ENCODE measurements at regions not wholly inside any gene's neighbourhood (a gene's known extent, or its start where the extent isn't known, plus 50 kb on each side); places are given as distances from the start of the nearest gene placed in this dataset.
"Not testable (repeated sequence)": the region's sequence is repeated elsewhere in the genome, so short reads cannot be mapped to it uniquely, and the experiment has no call there.

DNA sequence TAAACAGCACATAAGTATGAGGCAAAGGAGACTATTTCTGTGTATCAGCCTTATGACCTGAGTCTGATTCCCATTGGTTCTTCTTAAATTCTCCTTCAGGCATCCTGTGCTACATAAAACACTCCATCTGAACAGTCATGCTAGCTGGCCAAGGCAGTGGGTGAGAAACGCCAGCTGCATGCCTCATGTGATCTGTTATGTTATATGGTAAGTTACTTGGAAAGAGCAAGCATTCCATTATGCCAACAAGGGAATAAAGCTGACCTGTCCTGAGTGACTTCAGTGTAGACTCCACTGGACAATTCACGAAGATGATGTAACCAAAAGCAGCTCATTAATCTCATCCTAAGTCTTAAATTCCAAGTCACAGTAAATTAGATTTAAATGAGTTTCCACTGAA lies 216.5 kb upstream of the FN1 start:
- DNase-seq: no peak

DNA sequence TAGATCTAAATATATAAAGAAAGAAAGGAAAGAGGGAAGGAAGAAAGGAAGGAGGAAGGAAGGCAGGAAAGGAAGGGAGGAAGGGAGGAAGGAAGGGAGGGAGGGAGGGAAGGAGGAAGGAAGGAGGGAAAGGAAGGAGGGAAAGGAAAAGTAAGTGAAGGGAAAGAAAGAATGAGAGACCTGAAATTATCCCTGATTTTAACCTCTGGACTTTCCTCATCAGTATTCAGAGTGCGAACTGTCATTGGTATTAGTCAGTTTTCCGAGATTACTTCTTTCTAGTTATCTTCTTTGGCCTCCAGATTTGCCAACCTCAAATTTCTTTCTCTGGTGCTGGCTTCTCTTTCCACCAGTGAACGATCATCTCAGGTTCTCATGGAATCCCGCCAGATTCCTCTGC lies 215.5 kb upstream of the FN1 start:
- no peak for DNase-seq

DNA sequence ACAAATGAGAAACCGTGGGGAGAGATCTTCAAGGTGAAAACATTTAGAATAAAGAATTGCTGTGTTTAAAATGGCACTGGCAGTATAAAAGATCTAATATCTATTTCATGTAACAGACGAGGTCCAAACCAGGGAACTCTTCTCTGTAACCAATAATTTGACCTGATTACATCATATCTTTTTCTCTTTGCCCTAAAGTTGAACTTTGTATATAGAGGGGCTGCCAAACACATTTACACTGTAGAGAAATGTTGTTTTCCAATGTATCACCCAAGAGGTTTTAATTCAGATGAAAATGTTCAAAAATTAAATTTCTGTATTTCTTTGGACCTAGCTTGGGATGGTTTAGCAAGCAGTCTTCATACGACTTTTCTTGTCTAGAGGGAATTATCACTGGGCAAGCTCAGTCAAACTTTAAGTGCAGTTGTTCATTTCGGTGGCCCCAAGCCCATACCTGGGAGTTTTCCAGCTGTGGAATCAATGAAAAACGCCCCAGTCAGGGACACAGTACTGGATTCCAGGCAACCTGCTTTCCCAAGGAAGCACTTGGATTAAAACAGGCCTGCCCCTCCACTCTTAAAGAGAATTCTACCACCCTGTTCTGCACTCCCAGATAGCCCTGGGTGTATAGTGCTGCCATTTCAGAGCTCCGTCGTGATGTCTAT lies 208.5 kb upstream of the FN1 start:
- no peak for DNase-seq

DNA sequence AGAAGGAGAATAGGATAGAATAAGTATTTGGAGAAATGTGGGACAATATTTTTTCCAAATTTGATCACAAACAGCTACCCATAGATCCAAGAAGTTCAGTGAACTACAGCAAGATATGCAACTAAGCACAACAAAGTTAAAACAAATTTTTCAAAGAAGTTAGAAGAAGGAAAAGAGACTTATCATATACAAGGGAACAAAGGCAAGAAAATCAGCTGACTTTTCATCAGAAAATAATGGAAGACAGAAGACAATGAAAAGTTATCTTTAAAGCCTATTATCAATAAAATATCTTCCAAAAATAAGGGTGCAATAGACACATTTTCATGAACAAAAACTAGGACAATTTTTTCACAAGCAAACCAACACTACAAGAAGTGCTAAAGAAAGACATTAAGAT lies 202.8 kb upstream of the FN1 start:
- DNase-seq: no peak

DNA sequence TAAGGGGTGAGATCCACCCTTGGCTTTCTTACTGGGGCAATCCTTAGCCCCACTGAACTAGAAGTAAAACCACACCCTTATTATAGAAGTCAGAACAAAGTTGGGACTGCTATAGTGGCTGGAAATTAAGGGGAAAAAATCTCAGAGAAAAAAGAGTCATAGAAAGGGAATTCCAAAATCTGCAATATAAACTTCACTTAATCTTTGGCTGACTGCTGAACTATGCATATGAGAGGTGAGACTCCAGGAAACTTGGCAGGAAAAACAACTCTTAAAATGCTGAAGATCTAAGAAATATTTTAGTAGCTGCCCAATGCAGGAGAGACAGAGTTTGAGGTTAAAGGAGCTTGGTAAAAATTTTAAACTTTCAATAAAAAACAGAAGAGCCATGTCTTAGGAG lies 201.8 kb upstream of the FN1 start:
- DNase-seq: no peak

DNA sequence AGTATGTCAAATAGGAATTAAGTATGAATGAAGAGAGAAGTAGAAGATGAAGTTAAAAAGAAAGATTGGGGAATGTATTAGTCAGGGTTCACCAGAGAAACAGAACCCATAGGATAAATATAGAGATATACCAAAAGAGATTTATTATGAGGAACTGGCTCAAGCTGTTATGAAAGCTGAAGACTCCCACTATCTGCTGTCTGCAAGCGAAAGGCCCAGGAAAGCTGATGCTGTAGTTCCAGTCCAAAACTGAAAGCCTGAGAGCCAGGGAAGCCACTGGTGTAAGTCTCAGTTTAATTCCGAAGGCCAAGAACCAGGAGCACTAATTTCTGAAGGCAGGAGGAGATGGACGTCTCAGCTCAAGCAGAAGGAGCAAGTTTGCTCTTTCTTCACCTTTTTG lies 200.9 kb upstream of the FN1 start:
- no peak for DNase-seq

DNA sequence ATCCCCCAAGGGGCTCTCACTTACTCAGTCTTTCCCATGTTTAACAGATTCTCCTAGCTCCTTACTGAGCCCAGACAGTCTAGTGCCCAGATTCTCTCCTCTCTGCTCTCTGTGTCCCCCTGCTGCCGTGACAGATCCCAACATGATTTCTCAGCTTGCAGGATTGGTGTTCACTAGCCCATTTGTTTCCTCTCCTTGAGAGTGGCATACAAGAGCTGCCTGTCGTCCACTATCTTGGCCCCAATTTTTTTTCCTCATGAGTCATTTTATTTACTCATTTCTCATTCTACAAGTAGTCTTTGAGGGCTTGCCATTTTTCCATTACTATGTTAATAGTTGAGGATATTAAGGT lies 199.9 kb upstream of the FN1 start:
- DNase-seq: no peak

DNA sequence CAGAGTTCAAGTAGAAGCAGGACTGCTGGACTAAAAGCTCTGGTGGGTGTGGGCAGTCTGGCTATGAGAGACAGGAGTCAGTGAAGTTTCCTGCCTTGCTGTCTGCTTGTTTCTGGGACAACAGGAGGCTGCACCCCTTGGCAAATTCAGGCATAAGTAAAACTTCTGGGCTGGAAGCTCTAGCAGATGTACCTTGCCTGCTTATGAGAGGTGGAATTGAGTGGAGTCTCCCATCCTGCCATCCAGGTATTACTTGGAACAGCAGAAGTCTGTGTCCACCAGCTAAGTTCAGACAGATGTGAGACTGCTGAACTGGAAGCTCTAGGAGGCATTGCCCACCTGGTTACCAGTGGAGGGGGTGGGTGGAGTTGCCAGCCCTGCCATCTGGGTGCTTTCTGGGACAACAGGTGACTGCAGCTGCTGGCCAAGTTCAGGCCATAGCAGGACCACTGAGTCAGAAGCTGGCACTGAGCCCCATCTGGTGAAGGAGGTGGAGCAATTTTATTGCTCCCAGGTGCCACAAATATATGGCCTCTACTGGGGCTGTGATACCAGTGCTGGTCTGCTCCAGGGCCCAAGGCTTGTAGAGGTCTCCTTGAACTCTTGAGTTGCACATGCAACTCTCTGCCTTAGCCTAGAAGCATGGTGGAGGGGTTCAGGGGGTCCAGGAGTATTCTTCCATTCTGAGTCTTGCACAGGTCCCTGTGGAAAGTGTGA lies 199.4 kb upstream of the FN1 start:
- no peak for DNase-seq

DNA sequence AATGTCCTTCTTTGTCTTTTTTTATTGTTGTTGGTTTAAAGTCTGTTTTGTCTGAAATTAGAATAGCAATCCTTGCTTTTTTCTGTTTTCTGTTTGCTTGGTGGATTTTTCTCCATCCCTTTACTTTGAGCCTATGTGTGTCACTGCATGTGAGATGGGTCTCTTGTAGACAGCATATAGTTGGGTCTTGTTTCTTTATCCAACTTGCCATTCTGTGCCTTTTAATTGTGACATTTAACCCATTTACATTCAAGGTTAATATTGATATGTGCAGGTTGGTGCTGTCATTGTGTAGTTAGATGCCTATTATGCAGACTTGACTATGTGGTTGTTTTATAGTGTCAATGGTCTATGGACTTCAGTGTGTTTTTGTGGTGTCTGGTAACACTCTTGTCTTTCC lies 197.5 kb upstream of the FN1 start:
- no peak for DNase-seq

DNA sequence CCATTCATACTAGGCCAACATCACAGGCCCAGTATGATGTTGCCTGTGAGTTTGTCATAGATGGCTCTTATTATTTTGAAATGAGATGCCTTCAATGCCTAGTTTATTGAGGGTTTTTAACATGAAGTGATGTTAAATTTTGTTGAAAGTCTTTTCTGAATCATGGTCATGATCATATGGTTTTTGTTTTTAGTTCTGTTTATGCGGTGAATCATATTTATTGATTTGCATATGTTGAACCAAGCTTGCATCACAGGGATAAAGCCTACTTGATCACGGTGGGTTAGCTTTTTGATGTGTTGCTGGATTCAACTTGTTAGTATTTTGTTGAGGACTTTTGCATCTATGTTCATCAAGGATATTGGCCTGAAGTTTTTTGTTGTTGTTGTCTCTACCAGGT lies 195.8 kb upstream of the FN1 start:
- no peak for DNase-seq

DNA sequence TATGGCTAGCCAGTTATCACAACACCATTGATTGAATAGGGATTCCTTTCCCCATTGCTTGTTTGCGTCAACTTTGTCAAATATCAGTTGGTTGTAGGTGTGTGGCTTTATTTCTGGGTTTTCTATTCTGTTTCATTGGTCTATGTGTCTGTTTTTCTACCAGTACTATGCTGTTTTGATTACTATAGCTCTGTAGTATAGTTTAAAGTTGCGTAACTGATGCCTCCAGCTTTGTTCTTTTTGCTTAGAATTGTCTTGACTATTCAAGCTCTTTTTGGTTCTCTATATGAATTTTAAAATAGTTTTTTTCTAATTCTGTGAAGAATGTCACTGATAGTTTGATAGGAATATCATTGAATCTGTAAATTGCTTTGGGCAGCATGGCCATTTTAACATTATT lies 194.9 kb upstream of the FN1 start:
- not testable (repeated sequence) for DNase-seq

DNA sequence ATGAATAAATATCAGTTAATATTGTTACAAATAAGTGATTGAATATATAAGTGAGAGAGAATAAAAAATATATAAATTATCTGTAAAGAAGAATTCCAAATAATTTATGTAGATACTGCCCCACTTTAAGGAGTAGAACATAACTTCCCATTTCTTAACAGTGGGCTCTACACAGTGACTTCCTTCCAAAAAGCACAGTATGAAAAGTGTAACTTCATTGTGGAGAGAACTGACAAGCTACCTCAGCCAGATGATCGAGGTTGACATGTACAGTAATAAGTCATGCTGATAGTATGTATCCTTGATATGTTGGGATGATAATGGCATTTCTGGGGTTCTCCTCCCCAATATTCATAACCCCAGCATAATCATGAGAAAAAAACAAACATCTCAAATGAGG lies 191.9 kb upstream of the FN1 start:
- DNase-seq: no peak

DNA sequence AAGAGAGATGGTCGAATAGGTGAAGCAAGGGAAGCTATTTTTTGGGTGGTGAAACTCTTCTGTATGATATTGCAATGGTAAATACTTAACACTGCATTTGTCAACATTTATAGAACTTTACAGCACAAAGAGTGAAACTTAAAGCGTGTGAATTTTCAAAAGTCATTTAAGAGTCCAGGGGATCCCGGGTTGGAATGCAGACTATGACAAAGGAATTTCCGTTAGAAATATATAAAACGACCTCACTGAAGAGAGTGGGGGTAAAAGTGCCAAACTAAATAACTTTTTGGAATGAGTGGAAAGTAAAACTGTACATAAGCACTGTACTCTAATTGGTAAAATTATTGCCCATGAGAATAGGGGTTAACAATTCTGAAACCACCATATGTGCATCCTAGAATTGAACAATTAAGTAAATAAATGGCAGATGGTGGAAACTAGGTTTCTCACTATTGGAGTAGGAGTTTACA lies 191.0 kb upstream of the FN1 start:
- DNase-seq: no peak

DNA sequence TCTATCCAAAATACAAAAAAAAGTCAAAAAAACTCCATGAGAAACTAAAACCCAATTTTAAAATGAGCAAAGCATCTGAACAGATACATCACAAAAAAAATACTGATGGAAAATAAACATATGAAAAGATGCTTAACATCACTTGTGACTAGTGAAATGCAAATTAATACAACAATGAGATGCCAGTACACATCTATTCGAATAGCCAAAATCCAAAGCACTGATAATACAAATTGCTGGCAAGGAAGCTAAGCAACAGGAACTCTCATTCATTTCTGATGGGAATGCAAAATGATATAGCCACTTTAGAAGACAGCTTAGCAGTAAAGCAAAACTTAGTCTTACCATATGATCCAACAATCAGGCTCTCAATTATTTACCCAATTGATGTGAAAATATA lies 190.2 kb upstream of the FN1 start:
- no peak for DNase-seq

DNA sequence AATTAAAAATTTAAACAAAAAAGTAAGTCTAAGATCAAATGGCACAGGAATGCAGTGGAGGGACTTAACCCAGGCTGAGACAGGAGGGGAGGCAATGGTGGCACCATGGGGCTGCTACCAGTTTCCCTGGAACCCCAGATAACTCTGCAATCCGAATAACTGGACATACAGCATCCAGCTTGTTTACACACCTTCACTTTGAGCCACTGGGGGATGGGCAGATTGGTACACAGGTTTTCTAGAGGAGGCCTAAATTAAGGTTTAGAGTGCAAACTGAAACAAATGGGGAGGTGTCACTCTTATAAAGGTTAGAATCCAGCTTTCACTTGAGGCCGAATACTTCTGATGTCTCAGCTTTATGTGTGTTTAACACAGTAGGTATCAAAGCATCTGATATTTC lies 189.3 kb upstream of the FN1 start:
- no peak for DNase-seq

DNA sequence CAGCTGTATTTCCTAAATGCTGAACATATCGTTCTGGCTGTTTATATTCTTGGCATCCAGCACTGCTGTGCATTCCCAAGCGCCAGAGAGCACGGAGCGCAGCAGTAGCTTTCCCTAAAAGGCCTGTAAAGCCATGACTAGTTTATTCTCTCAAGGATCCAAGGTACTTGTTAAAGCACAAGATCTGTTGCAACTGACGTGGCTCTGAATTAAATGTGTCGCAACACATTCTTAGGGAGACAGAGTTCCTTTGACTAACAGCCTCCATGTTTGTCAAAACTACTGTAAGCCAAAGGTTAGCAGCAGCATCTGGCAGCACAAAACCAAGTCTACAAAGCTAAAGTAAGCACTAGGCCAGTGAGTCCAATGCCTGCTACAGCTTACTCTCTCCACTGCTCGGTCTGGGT lies 188.6 kb upstream of the FN1 start:
- no peak for DNase-seq

DNA sequence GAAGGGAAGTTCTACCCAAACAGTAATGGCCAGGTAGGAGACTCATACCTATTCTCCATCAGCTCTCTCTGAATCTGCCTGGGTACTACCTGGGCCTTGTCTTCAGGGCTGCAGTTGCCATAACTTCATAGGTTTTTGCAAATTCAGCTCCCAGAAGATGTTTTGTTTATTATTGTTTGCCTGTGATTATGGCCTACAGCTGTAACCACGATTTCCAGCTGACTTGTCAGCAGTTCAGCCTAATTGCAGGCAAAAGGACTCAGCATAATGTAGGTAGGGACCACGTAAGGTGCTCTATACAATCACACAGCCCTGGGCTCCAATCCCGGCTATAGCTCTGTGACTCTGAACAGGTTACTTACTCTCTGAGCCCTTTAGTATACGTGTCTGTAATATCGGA lies 187.0 kb upstream of the FN1 start:
- no peak for DNase-seq

DNA sequence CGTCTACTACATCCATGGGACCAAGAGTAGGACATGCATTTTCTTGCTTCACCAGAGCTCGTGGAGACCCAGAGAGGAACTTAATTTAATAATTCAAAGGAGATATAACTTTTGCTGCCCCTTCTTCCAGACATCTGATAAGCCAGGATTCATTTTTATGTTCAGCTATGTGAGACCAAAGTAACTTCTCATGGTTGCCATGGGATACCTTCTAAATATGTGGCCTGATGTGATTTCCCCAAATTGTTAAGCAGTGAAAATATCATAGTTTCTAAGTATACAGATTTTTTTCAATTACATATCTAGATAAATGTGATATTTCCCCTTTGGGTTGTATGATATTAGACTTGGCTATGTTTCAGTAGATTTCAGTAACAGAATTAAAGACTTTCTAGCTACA lies 185.5 kb upstream of the FN1 start:
- no peak for DNase-seq

DNA sequence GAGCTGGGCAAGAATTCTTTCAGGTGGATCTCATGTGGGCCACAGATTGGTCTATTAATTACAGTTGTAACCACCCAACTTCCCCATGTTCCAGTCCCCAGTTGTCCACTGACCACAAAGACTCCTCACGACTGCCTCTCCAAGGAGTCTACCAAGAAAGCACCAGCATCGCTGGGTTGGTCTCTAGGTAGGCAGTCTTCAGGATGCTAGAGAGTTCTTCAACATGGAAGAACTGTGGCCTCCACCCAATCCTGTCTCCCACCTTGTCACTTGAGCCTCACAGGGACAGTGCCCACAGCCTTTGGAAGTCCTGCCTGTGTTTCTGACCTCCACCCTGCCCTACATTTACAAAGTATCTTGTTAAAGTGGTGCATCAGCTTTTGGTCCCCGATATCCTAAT lies 184.7 kb upstream of the FN1 start:
- DNase-seq: no peak

DNA sequence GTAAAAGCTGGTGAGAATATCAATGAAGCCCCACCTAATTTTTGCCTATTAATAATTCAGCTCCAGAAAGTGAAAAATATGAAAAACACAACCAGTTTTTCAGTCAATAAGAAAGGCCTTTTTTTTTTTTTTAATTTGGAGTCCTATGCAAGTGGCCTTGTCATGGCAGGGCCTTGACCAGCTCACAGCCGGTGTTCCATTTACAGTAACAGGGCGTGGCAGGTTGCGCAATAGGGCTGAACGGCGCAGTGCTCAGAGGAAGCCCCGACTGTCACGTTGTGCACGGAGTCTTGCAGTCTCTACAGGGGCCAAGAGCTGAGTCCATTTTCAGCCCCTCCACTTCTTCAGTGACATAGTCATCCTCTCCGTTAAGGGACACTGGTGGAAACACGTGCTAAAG lies 184.1 kb upstream of the FN1 start:
- no peak for DNase-seq

DNA sequence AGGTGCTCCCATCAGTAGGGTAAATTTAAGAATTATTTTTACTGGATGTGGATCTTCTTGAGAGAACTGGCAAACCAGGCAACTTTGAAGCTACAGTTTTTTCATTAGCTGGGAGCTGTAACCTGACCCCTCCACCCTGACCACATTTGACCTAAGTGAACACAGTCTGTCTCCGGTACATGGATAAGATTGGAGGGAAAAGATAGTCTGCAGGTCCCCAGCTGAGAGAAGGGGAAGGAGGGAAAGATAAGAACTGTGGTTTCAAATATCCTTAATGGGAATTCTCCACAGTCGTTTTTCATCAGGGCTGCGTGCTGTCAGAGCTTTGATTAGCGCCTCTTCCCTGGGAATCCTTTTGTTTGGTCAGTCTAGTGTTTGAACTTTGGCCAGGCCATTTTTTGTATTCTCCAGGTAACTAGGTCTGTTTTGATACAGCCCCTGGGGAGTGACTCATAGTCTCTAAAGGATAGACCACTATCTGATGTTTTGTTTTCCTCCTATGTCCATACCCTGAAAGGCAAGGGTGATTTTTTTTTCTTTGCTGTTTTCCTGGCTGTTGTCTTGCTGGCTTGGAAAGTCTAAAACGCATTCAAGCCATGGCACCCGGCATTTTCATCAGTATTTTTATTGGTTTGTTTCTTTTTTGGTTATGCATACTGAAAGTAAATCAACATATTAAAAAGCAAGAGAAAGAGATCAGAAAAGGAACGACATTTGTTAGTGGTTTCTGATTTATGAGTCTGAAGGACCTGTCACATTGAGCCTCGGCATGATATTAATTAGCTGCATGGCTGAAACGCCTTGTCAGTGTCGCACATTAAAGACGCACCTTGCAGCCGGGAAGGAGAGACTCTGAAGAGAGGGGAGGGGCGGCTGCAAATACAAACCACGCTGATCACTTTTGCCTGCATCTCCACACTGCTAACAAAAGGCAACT lies 183.4 kb upstream of the FN1 start:
- no peak for DNase-seq

DNA sequence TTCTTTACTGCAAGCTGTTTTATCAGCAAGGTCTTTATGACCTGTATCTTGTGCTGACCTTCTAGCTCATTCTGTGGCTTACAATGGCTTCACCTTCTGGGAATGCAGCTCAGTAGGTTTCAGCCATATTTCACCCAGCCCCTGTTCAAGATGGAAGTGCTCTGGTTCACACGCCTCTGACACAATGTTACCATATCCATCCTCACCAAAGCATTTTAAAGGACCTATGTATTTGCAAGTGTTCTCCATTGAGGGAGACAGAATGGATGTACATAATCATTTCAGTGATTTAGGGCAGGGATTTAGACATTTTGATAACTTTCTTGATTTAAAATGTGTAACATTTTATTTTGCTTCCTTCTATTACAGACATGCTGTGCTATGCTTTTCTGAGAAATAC lies 182.3 kb upstream of the FN1 start:
- DNase-seq: no peak

DNA sequence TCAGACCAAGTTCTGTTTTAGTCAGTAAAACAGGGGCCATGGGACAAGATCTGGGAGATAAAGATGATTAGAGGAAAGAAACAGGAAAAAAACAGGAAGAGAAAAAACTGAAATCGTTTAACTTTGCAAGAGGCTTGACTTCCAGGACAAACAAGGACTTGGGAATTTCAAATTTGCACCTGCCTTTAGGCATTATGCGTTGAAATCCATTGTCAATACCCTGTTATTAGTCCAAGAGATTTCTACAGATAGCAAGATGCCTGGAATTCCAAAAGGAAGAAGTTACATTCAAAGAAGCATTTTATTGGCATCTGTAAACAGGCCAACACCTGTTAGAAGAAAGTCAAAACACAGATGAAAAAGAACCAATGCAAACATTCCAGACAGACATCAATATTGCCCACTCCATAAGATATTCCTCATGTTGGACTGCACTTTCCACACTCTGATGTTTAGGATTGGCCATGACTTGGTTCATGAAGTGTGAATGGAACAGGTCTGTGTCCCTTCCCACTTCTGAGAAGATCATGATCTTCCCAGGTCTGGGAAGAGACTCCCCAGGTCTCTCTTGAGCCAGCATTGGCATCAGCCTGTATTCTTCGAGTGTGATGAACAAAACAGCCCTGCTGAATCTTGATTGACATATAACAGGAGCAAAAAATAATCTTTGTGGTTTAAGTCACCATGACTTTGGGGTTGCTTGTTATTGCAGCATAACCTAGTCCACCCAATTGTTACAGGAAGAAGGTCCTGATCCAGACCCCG lies 181.4 kb upstream of the FN1 start:
- DNase-seq: no peak
